ENCODE measurements at regions not wholly inside any gene's neighbourhood (a gene's known extent, or its start where the extent isn't known, plus 50 kb on each side); places are given as distances from the start of the nearest gene placed in this dataset.
"Not testable (repeated sequence)": the region's sequence is repeated elsewhere in the genome, so short reads cannot be mapped to it uniquely, and the experiment has no call there.

DNA sequence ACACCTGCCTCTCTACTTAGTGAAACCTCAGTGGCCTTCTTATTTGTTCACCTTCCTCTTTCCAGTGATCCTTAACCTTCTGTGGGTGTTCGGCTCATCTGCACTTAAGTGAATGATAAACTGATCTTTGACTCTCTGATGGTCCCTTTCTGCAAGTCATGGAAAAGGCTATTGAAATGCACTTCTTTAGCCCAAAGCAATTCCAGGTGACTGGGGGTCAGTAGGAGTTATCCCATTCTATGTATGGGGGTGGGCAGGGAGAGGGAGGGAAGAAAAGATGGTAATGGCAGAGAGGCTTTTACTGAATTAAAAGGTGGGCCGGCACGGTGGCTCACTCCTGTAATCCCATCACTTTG is 170.8 kb downstream of the RGS9 start:
- DNase-seq (ENCODE audit: low read depth in 2 of 2): no peak

GRCh38 chr17:65307081-65307960 is 170.2 kb downstream of the RGS9 start:
- no peak for DNase-seq (ENCODE audit: low read depth in 2 of 2)

- no peak for DNase-seq (ENCODE audit: low read depth in 2 of 2)
Measured at GRCh38 chr17:65305778-65306177, 168.6 kb downstream of the RGS9 start.

DNA sequence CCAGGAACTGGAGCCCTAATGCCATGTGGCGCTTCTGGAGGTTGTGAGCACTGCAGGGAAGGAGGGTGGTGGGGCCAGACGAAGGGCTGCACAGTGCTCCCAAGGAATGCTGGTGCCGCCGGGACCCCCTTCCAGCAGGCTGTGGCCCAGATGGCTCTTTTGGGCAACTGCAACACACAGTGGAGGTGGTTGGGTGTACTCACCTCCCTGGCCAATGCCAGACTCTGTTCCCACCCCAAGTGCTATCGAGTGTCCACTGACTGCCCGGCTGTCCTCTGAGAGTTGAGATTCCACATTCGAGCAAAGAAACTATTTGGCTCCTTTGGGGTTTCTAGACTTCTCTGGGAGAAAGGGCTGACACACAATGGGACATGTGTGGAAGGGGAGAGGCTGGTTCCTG is 167.9 kb downstream of the RGS9 start:
- no peak for DNase-seq (ENCODE audit: low read depth in 2 of 2)

DNA sequence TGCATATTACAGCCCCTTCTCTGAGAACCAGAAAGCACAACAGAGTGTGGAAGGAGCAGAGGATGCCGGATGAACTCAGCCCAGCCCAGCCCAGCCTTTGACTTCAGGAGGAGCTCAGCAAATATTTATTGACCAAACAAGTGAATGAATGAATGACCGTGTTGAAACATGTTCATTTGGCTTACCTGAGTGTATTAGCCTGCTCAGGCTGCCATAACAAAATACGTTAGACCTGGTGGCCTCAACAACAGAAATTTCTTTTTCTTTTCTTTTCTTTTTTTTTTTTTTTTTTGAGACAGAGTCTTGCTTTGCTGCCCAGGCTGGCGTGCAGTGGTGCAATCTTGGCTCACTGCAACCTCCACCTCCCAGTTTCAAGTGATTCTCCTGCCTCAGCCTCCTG is 164.7 kb downstream of the RGS9 start:
- DNase-seq (ENCODE audit: low read depth in 2 of 2): not testable (repeated sequence)

DNA sequence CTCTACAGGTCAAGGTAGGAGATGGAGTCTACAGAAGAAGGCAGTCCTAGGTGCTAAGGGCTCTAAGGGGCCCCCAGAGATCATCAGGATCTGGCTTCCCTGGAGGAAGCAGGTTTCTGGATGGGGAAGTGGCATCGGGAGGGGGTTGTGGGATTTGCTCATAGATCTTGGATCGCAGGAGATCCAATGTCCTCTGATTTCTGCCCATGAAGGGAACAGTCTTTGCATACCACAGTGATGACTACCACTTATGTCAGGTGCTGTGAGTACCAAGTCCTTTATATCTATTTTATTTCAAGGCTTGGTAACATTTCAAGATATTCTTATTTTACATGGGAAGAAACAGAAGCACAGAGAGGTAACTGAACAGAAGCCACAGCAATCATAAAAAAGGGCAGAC is 164.0 kb downstream of the RGS9 start:
- DNase-seq (ENCODE audit: low read depth in 2 of 2): no peak

DNA sequence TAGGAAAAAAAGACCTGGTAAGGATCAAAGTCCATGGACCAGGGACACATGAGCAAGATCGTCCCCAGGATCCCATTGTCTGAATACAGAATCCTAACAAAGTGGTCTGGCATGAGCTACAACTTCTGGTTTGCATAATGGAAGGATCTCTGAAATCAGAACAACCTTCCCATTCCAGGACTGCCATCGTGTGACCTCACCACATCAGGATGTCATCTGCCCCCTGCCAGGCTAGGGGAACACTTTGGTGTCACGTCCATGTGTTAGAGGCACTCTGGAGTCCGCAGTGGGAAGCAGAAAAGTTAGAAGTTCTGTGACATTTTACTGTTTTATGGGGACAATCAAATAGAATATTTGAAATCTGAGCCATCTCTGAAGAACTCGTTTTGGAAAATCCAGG is 160.7 kb downstream of the RGS9 start:
- no peak for DNase-seq (ENCODE audit: low read depth in 2 of 2)

DNA sequence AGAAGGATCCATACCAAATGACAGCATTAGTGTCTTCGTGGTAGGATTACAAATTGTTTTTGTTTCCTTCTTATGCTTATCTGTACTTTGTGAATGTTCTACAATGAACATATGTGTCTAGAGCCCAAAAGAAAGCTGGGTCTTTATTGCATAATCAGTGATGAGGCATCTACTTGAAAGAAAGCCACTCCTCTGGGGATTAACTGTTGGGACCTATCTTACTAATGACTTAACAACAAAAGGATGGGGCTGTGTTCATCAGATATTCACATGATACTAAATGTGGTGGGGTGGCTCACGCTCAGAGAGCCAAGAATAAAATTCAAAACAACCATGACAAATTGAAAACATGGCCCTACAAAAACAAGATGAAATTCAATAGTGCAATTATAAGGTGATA is 160.2 kb downstream of the RGS9 start:
- no peak for DNase-seq (ENCODE audit: low read depth in 2 of 2)

DNA sequence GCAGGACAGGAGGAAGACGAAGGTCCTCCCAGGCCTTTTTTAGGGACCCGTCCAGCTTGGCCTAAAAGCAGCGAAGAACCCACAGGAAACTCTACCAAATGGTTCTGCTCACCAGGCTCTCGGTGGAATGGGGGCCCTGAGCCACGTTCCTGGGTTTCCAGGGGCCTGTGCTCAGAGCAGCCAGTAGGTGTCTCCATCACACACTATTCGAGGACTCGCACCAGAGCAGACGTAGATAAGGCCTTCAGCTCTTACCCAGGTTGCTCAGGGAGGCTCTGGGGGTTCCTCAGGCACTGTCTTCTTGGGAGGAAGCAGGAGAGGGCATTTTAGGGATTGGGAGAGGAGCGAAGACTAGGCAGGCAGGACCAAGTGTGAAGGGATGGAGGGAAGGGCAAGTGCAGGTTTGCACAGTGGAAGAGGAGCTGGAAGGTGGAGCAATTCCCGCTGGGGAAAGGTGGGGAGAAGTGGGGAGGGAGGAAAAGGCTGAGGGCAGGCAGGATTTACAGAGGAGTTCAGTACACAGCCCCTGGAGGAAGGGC is 157.1 kb downstream of the RGS9 start:
- DNase-seq (ENCODE audit: low read depth in 2 of 2): peak; percentile 46 to 48

DNA sequence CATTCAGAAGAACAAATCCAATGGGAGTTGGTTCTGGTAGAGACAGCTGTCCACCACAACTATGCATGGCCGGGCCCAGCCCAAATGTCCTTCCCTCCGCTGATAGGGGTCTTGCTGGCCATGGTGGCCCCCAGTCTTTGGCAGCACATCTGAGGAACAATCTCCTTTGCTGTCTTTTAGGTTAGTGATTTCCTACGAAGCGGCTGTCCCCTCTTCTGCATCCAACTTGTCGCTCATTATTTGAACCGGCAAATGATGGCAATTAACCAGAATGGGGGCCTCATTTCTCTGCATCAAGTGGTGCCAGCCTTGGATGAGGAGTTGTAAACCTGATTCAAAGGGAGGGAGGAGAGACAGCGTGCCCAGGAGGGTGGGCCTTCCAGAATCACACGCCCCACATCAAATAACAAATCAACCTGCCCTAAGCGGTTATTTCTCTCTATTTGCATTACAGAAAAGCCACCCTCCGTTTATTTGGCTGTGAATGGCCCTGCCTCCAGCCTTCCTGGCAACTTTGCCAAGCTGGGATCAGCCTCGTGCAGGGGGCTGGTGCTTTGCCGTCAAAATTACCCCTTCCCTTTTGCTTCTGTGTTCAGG is 156.5 kb downstream of the RGS9 start:
- DNase-seq (ENCODE audit: low read depth in 2 of 2): no peak

DNA sequence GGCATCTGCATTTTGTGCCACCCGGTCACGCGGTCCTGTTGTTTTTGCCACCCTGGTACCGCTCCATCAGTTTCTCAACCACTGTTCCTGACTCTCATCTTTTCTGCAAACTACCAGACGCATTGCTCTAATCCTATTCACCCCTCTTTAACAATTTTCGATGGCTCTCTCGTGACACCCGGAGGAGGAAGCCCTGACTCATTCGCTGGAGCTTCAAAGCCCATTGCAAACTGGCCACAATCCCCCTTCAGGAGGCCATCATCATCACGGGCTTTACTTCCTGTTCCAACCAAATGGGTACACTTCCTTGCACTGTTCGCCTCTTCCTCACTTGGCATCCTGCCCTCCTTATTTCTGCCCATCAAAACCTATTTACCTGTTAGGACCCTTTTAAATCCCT is 155.3 kb downstream of the RGS9 start:
- no peak for DNase-seq (ENCODE audit: low read depth in 2 of 2)

- not testable (repeated sequence) for DNase-seq (ENCODE audit: low read depth in 2 of 2)
Measured at GRCh38 chr17:65291301-65291700, 154.1 kb downstream of the RGS9 start.

GRCh38 chr17:65290616-65291015 is 153.4 kb downstream of the RGS9 start:
- DNase-seq (ENCODE audit: low read depth in 2 of 2): no peak

DNA sequence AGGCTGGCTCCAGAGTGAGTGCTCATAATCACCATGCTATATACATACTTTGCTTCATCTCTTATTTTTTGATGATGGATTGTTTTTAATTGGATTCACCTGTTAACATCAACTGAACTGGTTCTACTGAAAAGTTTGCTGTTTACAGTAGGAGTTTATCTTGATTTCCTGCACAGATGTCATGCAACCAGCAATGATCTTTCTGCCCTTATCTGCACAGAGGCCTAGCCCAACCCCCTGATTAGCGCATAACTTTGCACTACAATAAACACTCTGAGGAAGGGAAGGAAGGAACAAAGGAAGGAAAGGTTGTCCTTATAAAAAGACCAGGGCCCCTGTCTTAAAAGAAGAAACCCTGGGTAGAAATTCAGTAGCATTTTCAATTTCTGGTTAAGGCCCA is 152.9 kb downstream of the RGS9 start:
- DNase-seq (ENCODE audit: low read depth in 2 of 2): no peak

DNA sequence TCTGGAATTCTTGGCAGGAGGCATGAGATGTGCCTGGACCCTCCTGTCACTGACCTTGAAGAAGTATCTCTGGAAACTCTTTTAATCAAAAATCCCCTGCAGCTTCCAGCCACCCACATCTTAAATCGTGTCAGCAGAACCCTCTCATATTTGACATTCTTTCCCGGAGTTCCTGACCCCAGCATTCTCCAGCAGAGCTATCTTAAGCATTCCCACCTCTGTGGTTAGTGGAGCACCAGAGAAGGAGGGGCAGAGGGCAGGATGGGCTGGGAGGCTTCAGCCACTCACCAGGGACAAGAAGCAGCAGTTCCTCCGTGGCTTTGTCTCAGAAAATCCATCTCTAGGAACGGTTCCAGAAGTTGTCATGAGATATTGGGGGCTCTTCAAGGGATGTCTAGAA is 149.9 kb downstream of the RGS9 start:
- DNase-seq (ENCODE audit: low read depth in 2 of 2): no peak

GRCh38 chr17:65283704-65284103 is 146.5 kb downstream of the RGS9 start:
- no peak for DNase-seq (ENCODE audit: low read depth in 2 of 2)

GRCh38 chr17:65279456-65279855 is 142.3 kb downstream of the RGS9 start:
- DNase-seq (ENCODE audit: low read depth in 2 of 2): no peak

DNA sequence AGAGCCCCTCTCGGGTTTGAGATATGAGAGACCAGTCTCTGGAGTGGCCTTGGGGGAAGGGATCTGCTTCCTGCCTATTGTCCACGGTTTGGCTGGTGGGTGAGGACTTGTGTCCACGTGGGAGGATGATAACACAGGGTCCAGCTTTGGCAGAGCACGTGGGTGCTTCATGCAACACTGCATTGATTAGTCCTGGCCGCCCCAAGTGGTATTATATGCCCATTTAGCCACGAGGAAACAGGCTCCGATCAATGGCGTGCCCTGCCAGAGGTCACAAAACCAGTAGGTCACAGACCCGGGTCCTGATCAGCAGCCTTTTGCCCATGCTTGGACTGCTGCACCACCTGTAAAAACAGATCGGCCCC is 141.6 kb downstream of the RGS9 start:
- no peak for DNase-seq (ENCODE audit: low read depth in 2 of 2)

DNA sequence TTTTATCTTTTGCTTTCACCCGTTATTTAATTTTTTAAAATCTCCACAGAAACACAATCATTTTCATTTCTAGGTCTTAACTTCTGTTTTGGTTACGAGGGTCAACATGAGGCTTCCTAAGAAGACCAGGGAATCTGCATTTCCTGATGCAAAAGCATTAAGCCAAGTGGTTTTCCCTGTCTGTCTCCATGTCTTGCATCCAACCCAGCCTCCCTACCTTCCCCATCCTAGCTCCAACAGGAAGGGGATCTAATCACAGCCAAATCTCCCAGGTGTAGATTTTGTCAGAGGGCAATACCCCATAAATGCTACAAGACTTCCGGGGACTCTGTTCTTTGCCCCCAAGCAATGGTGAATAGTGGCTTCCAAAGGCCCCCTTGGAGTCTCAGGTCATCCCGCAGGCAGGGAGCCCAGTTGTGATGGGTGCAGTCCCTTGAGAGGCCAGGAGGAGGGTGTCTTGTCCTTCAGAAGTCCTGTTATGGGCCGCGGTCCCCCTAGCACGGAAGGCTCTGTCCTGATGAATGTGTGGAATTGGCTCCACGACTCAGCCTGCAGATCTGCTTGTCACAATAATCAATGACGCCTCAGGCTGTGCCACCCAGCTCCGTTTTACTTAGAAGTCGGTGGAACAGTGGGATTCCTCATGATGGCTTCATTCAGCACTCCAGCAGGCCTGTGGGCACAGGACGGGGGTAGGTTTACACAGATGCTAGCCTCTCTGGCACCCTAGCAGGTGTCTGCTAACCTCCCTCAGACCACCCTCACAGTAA is 141.1 kb downstream of the RGS9 start:
- DNase-seq (ENCODE audit: low read depth in 2 of 2): peak in 1 of 2 donors; percentile 15

GRCh38 chr17:65277576-65277975 is 140.4 kb downstream of the RGS9 start:
- DNase-seq (ENCODE audit: low read depth in 2 of 2): no peak

Data from stimulated activated CD4-positive, alpha-beta T cell treated with anti-CD3 and anti-CD28 coated beads, Interleukin-15, amount 100 ng/mL, for 48 hours (primary cell).